ENCODE measurements at regions not wholly inside any gene's neighbourhood (a gene's known extent, or its start where the extent isn't known, plus 50 kb on each side); places are given as distances from the start of the nearest gene placed in this dataset.

- TF ChIP-seq REST (IDR thresholded peaks at IDR 0.05; ENCODE audit: unreplicated experiment) (no peak), CTCF (conservative IDR thresholded peaks at IDR 0.05; ENCODE audit: low read depth in 2 of 2) (no peak), JUNB (IDR thresholded peaks at IDR 0.05; ENCODE audit: unreplicated experiment) (no peak), POLR2AphosphoS5 (IDR thresholded peaks at IDR 0.05; ENCODE audit: low read depth) (no peak), EZH2 (IDR thresholded peaks at IDR 0.05; ENCODE audit: low read depth, unreplicated experiment) (no peak), ZNF331 (CRISPR knock-in tag; IDR thresholded peaks at IDR 0.05; ENCODE audit: low read depth) (no peak), EZH2phosphoT487 (IDR thresholded peaks at IDR 0.05; ENCODE audit: unreplicated experiment) (no peak), ETS1 (IDR thresholded peaks at IDR 0.05) (no peak), NANOG (IDR thresholded peaks at IDR 0.05; ENCODE audit: borderline replicate concordance) (no peak), CREB1 (CRISPR knock-in tag; IDR thresholded peaks at IDR 0.05; ENCODE audit: low read depth) (no peak), STAT1 (IDR thresholded peaks at IDR 0.05; ENCODE audit: unreplicated experiment) (no peak), ZNF114 (CRISPR knock-in tag; IDR thresholded peaks at IDR 0.05) (no peak)
Observed at GRCh38 chr13:105506463-105506862, 1029.0 kb downstream of the EFNB2 start.

Measured in GM23338 (cell line).